Gastroesophageal sphincter (tissue), 3 donors: ENCODE measurements at regions not wholly inside any gene's neighbourhood (a gene's known extent, or its start where the extent isn't known, plus 50 kb on each side); places are given as distances from the start of the nearest gene placed in this dataset.

Experiments used
- CTCF ChIP-seq, 4 experiments: fragments of 200-600 bp in 2 of 4; fragments of 450-650 bp in 2 of 4; sonication (generic) in 1 of 4; IDR thresholded peaks; one replicate each; pipeline ENCODE4 v1.5.1; 2017 to 2019; ENCODE audit warnings: antibody characterized with exemption in 4 of 4, mild to moderate bottlenecking in 2 of 4, moderate library complexity in 2 of 4
- POLR2A ChIP-seq, 2 donors: fragments of 450-650 bp; IDR thresholded peaks; one replicate each; pipeline ENCODE4 v1.6.1; 2017; ENCODE audit warnings: antibody characterized with exemption in 2 of 2, mild to moderate bottlenecking in 2 of 2, moderate library complexity in 1 of 2

DNA sequence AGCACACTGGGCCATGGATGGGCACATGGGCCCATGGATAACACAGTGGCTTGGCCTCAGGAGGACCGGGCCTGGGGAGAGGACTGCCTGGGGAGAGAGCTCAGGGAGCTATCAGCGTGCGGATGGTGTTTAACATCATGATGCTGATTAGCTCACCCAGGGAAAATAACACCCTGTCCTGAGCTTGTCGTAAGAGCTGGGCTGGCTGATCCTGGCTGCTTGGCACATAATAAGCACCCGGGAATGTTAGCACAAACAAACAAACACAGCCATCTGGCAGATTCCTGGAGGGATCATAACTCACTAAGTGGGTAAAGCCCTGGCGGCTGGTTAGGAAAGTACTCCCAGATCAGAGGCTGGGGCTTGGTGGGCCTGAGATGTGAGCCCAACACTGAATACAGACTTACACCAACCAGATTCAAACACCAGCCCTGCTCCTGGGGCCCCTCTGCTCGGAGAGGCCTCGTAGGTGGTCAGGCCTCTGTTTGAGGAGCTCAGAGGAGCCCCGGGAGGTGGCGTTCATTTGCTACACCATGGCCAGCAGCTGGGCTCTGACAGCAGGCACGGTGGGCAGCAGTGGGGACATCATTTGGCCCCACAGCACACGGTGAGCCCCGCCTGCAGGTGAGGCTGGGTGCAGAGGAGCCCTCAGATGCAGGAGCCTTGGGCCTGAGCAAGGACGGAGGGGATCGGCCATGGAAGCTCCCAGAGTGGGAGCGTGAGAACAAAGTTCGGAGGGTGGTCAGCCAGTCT lies 193.4 kb upstream of the HDAC4 start:
- TF ChIP-seq POLR2A (IDR thresholded peaks at IDR 0.05) = no peak
- no peak for TF ChIP-seq CTCF (IDR thresholded peaks at IDR 0.05)
